ENCODE measurements at regions not wholly inside any gene's neighbourhood (a gene's known extent, or its start where the extent isn't known, plus 50 kb on each side); places are given as distances from the start of the nearest gene placed in this dataset.

DNA sequence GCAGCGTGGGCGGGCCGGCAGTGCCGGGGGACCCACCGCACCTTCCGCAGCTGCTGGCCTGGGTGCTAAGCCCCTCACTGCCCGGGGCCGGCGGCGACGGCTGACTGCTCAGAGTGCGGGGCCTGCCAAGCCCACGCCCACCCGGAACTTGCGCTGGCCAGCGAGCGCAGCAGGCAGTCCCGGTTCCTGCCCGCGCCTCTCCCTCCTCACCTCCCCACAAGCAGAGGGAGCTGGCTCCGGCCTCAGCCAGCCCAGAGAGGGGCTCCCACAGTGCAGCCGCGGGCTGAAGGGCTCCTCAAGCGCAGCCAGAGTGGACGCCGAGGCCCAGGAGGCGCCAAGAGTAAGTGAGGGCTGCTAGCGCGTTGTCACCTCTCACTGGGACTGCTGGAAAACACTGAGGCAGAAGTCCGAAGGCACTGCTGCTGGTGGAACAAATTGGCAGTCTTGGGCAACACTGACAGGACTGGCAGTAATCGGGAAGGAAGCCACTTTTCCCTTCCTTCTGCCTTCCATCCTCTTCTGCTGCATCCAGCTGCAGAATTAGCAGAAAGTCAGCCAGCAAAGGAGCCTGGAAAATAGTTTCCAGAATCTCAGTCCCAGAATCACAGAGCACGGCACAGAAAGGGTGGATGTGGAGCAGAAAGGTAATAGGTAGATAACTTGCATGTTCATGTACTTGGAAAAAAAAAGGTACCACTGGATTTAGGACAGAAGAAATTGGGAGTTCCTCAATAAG is 179.4 kb upstream of the FN1 start:
- no peak for DNase-seq (ENCODE audit: low spot score in 2 of 2)
- Mint-ChIP-seq H3K36me3 (no peaks in the 10 kb centered on the region), H3K27ac (no peak overlapping the region), H3K9me3 (no peaks in the 10 kb centered on the region)
- ATAC-seq = no peak

DNA sequence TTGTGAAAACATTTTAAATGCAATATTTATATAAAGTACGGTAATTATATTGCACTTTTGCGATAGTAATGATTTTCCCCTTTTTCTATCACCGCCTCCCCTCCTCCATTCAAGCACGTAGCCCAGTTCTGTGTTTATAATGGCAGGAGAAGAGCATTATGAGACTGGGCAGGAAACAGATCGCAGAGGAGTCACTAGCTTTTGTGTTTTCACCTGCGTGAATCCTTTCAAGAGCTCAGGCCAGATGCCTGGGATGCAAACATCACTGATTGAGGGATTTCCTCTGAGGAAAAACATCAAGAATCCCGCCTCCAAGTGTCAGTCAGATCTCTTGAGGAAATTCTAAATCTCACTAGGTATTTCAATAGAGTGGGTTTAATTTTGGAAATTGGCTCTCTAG is 178.4 kb upstream of the FN1 start:
- DNase-seq (ENCODE audit: low spot score in 2 of 2) (no peak), ATAC-seq (no peak)
- no peaks in the 10 kb centered on the region for H3K9me3 Mint-ChIP-seq
- no peak overlapping the region for H3K27ac Mint-ChIP-seq
- H3K36me3 Mint-ChIP-seq = no peaks in the 10 kb centered on the region

DNA sequence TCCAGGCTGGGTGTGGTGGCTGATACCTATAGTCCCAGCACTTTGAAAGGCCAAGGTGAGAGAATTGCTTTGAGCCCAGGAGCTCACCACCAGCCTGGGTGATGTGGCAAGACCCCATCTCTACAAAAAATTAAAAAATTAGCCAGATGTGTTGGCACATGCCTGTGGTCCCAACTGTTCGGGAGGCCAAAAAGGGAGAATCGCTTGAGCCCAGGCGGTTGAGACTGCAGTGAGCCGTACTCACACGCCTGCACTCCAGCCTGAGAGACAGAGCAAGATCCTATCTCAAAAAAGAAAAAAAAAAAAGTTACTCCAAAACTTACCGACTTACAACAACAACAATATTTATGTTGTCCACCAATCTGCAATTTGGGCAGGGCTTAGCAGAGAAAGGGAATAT is 178.0 kb upstream of the FN1 start:
- no peaks in the 10 kb centered on the region for H3K36me3 Mint-ChIP-seq
- DNase-seq (ENCODE audit: low spot score in 2 of 2) (no peak), ATAC-seq (no peak)
- no peak overlapping the region for H3K27ac Mint-ChIP-seq
- no peaks in the 10 kb centered on the region for H3K9me3 Mint-ChIP-seq

DNA sequence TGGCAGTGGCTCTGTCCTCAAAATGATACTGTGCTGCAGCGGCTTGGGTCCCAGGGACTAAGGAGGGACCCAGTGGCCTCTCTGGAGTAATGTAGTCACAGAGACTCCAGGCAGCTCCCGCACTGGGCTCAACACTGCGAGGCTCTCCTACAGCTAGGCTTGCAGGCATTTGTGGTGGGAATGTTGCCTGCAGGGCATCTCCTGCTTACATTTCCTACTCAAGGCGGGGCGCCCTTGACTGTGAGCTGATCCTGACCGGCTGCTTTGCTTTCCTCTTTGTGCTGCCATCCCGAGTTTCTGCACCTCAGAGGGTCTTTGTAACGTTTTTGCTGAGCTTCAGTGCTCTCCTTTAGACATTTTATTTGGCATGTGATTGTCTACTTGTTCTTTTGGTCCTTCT is 177.4 kb upstream of the FN1 start:
- Mint-ChIP-seq H3K9me3 (no peaks in the 10 kb centered on the region), H3K27ac (no peak overlapping the region)
- DNase-seq (ENCODE audit: low spot score in 2 of 2) = no peak

DNA sequence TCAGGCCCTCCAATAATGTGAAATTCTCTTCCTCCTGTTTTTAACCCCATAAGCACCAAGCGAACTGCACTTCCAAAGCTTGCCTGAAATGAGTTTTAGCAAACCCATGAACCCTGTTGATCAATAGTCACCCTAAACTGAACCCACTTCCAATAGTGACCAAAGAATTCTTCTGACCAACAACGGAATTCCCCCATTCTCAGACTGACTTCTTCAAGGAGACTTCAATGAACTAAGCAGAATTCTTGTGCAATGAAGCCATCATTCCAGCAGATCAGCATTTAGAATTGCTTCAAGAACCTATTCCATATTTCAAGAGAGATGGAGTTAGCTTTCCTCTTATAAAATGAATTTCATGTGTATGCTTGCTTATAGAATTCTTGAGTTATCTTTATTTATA is 176.9 kb upstream of the FN1 start:
- ATAC-seq (no peak), DNase-seq (ENCODE audit: low spot score in 2 of 2) (no peak)
- Mint-ChIP-seq H3K9me3 (no peaks in the 10 kb centered on the region), H3K36me3 (no peaks in the 10 kb centered on the region), H3K27ac (no peak overlapping the region)

More for the DNA sequence above, 177.4 kb upstream of the FN1 start:
- no peaks in the 10 kb centered on the region for H3K36me3 Mint-ChIP-seq
- ATAC-seq = no peak

DNA sequence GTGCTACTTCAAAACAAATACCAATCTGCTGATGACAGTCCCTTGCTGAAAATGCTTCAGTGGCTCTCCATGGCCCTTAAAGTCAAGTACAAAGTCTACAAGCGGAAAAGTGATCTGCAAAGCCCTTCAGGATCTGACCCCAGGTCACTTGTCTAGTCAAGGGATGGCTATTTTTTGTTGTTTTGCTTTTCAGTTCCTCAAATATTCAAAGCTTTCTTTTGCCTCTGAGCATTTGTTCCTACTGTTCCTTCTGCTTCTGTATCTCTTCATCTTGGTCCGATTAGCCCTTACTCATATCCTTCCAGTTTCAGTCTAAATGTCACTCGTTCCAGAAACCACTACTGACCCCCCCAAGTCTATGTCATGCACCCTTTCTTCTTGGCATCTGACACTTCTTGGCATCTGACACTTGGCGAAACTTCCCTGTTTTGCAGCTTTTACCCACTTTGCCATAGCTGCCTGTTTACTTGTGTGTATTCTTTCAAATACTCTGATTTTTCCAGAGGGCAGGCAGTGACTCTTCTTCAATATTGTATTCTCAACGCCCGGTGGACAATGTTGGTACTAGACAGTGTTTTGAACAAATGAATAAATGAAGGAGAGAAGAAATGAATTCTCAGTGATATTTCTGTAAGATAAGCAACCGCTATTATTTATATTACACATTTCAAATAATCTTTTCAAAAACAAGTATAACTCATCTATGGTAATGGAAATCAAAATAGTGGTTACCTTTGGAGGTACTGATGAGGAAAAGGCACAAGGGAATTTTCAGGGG is 175.9 kb upstream of the FN1 start:
- Mint-ChIP-seq H3K36me3 (no peaks in the 10 kb centered on the region), H3K27ac (no peak overlapping the region), H3K9me3 (no peaks in the 10 kb centered on the region)
- DNase-seq (ENCODE audit: low spot score in 2 of 2) (no peak), ATAC-seq (no peak)

DNA sequence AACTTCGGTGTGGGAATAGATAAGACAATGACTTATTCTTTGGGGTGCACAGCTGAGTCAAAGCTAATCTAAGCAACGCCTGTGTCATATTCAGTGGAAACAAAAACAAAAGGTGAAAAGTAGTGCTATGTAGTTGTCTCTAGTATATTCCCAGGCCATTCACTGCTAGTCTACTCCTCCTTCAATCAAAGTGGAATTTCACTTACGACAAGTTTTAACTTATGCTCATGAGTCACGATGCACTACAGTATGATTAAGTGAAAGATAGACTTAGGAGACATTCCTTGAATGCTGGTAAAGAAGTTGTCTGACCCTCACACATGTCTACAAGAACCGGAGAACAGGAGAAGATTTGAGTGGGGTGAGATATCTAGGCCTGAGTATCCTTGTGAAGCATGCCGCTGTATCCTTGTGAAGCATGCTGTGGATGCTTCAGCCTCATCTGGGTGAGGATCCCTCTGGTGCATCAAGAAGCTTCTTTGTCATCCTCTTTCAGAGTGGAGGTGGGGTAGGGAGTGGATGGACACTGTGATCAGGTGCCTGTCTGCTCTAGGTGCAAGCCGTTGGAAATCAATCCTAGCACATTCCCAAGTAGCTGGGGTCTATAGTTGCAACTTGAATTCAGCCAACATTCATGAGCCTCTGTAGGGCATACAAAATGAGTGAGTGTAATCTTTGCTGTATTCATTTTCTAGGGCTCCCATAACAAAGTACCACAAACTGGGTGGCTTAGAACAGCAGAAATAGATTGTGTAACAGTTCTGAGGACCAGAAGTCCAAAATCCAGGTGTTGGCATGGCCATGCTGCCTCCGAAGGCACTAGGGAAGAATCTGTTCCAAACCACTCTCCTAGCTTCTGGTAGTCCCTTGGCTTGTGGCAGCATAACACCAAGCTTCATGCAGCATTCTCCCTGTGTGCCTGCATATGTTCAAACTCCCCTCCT is 173.5 kb upstream of the FN1 start:
- H3K9me3 Mint-ChIP-seq = no peaks in the 10 kb centered on the region
- H3K27ac Mint-ChIP-seq = no peak overlapping the region
- no peaks in the 10 kb centered on the region for H3K36me3 Mint-ChIP-seq
- ATAC-seq (no peak), DNase-seq (ENCODE audit: low spot score in 2 of 2) (no peak)

DNA sequence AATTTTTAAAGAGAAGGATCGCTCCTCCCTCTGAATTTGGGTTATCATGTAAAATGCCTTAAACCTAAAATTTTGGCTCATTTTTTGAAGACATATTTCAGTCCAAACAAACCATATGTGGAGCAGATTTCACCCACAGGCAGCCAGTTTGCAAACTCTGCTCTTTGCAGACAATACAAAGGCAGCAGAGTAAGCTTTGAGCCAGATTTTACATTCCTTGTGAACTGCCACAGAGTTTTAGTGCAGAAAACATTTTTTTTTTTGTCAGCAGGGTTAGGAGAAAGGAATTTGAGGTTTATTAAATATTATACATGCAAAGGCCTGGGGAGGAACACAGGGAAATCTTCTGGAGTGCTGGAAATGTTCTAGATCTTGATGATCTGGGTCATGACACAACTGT is 171.9 kb upstream of the FN1 start:
- no peak for ATAC-seq
- no peak for DNase-seq (ENCODE audit: low spot score in 2 of 2)
- H3K9me3 Mint-ChIP-seq = no peaks in the 10 kb centered on the region
- H3K27ac Mint-ChIP-seq = no peak overlapping the region
- no peaks in the 10 kb centered on the region for H3K36me3 Mint-ChIP-seq

DNA sequence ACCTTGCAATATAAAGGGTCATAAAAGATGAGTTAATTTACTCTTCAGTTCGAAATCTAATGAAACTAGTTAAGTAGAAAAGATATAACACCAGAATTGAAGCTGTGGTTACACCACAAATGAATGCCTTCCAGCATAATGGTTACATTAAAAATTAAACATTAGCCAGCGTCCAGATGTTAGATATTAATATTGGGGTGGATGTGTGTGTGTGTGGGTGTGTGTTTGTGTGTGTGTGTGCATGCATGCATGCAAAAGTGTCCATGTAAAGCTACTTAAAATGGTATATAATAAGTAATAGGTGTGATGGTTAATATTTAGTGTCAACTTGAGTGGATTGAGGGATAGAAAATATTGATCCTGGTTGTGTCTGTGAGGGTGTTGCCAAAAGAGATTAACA is 170.4 kb upstream of the FN1 start:
- Mint-ChIP-seq H3K36me3 (no peaks in the 10 kb centered on the region), H3K9me3 (no peaks in the 10 kb centered on the region), H3K27ac (no peak overlapping the region)
- ATAC-seq (no peak), DNase-seq (ENCODE audit: low spot score in 2 of 2) (no peak)

DNA sequence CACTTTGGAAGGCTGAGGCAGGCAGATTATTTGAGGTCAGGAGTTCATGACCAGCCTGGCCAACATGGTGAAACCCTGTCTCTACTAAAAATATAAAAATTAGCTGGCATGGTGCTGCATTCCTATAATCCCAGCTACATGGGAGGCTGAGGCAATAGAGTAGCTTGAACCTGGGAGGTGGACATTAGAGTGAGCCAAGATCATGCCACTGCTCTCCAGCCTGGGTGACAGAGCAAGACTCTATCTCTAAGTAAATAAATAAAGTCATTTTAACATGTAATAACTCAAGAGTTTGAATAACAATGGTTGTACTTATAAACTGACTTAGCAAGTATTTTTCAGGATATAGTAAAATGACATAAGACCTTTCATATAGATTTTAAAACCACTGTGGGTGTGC is 169.3 kb upstream of the FN1 start:
- no peak for ATAC-seq
- no peaks in the 10 kb centered on the region for H3K36me3 Mint-ChIP-seq

DNA sequence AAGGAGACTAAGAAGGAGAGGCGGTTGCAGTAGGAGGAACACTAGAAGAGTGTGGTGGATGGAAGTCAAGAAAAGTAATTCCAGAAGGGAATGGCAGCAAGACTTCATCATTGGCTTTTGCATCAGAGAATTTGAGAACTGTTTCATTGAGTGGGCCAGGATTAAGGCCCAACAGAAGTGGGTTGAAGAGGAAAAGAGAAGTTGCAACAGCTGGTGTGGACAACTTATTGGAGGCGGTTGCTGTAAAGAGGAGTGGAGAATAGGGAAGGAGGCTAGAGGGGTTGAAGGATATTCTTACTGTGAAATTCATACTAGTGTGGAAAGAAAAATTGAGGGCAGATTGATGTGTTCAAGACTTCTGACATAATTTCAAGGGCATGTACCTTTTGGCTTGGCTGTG is 168.7 kb upstream of the FN1 start:
- Mint-ChIP-seq H3K36me3 (no peaks in the 10 kb centered on the region), H3K9me3 (no peaks in the 10 kb centered on the region), H3K27ac (no peak overlapping the region)
- no peak for DNase-seq (ENCODE audit: low spot score in 2 of 2)
- ATAC-seq = no peak

More for the DNA sequence above, 169.3 kb upstream of the FN1 start:
- Mint-ChIP-seq H3K27ac (no peak overlapping the region), H3K9me3 (no peaks in the 10 kb centered on the region)
- no peak for DNase-seq (ENCODE audit: low spot score in 2 of 2)

DNA sequence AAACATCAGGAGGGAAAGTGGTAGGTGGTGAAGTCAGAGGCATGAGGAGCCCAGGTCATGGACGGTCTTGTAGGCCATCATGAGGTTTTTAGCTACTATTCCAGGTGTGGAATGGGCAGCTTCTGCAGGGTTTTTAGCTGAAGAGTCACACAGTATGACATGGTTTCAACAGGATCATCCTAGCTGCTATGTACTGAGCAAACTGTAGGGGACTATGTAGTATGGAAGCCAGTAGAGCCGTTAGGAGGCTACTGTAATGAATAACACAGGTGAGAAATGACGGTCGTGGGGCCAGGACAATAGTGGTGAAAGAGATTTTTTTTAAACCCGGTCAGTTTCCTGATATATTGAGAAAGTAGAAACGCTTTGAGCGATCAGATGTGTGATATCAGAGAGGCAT is 167.6 kb upstream of the FN1 start:
- no peak for ATAC-seq
- H3K36me3 Mint-ChIP-seq = no peaks in the 10 kb centered on the region
- DNase-seq (ENCODE audit: low spot score in 2 of 2) = no peak
- H3K27ac Mint-ChIP-seq = no peak overlapping the region
- H3K9me3 Mint-ChIP-seq = no peaks in the 10 kb centered on the region

DNA sequence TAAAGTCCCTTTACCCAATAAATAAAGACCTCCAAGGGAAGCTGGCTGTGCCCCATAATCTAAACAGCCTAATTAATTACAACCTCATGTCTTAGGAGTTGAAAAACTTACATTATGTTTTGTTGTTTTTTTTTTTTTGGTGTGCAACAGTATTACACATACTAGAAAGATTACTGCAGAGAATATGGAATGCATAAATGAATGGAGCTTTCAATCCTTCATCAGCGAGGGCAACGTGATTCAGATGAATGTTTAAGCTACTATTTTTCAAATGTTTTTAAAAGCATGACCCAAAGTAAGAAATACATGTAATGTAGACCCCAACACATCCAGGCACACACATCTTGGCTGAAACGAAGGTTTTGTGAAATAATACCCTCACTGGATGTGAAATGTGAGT is 167.1 kb upstream of the FN1 start:
- Mint-ChIP-seq H3K27ac (no peak overlapping the region), H3K9me3 (no peaks in the 10 kb centered on the region), H3K36me3 (no peaks in the 10 kb centered on the region)
- DNase-seq (ENCODE audit: low spot score in 2 of 2) (no peak), ATAC-seq (no peak)

DNA sequence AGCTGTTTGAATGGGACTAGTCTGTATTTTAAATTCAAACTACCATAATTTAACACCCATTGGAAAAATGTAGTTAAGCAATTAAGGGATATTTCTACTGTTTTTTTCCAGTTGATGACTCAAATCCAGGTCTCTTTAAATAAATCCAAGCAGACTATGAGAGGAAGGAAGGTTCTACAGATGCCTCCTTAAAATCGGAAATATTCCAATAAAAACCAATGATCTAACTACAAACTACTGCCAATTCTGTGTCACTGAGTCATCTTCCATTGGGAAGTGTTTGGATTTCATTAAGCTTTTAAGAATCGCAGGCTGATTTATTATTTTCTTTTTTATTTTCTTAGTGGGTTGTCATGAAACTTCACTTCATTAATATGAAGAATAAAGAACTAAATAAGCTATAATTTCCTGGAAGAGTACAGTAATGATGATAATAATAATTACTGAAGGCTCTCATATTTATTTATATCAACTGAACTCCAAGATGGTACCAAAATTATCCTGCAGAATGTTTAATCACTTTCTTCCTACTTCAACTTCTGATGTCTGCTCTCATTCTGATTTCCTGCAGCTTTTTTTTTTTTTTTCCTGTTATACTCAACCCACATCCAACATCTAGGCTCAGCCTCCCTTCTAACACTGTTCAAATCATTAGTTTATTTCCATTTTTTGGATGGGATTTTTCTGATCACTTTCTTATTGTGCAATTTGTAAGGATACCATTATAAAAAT is 166.3 kb upstream of the FN1 start:
- no peak for ATAC-seq
- no peaks in the 10 kb centered on the region for H3K9me3 Mint-ChIP-seq
- no peak for DNase-seq (ENCODE audit: low spot score in 2 of 2)
- no peaks in the 10 kb centered on the region for H3K36me3 Mint-ChIP-seq
- H3K27ac Mint-ChIP-seq = no peak overlapping the region

DNA sequence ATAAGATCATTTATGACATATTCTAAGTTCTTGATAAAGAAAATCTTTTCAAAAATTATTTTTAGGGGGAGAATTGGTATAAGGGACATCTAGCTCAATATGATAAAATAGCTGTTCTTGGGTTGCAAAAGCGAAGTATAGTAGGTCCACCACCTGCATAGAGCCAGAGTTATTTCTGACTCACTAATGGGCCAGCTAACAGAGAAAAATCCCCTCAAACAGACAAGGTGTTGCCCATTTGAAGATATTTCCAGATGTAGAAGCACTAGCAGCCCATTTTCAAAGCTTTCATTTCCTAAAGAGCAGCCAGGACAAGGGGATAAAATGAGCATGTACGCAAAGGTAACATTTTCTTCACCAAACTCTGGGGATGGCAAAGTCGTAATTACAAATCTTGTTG is 165.7 kb upstream of the FN1 start:
- Mint-ChIP-seq H3K36me3 (no peaks in the 10 kb centered on the region), H3K9me3 (no peaks in the 10 kb centered on the region), H3K27ac (no peak overlapping the region)
- DNase-seq (ENCODE audit: low spot score in 2 of 2) = no peak
- ATAC-seq = no peak

DNA sequence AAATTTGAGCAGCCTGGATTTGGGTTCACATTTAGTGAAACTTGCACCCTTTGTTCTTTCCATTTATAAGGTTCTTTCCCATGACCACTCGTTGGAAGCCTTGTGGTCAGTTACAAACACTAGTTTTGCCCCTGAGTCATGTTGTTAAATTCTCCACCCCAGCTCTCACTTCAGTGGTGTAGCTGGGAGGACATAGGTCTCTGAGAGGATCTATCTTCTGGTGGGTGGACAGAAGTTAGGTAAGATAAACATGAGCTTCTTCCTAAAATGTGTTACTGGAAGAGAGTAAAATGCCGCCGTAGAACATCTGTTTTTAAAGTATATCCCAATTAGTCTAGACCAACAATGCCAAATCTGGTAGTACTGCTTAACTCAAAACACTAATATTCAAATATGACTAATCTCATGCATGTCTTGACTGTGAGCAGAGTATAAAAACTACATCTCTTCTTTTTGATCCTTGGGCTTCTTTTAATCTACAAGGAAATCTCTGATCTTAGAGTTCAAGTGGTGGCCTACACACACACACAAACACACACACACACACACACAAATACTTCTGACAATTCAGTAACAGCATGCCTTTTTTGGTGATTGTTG is 162.6 kb upstream of the FN1 start:
- ATAC-seq (no peak), DNase-seq (ENCODE audit: low spot score in 2 of 2) (no peak)
- Mint-ChIP-seq H3K27ac (no peak overlapping the region), H3K9me3 (no peaks in the 10 kb centered on the region), H3K36me3 (no peaks in the 10 kb centered on the region)

Data from activated naive CD4-positive, alpha-beta T cell treated with anti-CD3 and anti-CD28 coated beads, Interleukin-2, amount 50 U/mL, for 72 hours (primary cell).